Retinal pigment epithelial cell (primary cell): ENCODE measurements at regions not wholly inside any gene's neighbourhood (a gene's known extent, or its start where the extent isn't known, plus 50 kb on each side); places are given as distances from the start of the nearest gene placed in this dataset.

ENCODE experiments used
- DNase-seq: peaks from one replicate; pipeline ENCODE4 v3.0.0-alpha.2; 2010; ENCODE audit warnings: low read depth
- H3K4me3 ChIP-seq: 2 replicates; pipeline ENCODE4 v1.5.1; 2011; ENCODE audit warnings: mild to moderate bottlenecking, low read length, control low read depth, moderate library complexity
- TF ChIP-seq, protein P1 (sequence below): conservative IDR thresholded peaks from 2 replicates; pipeline ENCODE4 v1.5.1; 2011; ENCODE audit warnings: low read depth, low read length, control low read depth, inconsistent platforms

DNA sequence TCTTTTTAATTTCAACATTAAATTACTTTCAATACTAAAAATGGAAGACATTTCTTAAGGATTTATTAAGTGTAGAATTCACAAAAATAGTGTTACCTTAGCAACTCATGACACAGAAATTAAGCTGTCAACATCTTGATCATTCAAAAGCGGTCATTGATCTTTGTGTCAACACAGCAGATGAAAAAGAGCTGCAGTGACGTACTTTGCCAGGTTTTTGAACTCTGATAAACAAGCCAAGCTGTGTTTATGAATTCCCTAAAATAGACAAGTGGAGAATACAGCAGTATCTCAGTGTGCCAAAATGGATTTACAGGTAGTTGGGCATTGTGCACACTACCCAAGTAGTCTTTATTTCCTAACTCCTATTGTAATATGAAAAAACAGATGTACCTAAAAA is 1141.8 kb upstream of the PCDH7 start:
- no peak for DNase-seq
- no peak overlapping the region for H3K4me3 ChIP-seq
- TF ChIP-seq, protein P1, sequence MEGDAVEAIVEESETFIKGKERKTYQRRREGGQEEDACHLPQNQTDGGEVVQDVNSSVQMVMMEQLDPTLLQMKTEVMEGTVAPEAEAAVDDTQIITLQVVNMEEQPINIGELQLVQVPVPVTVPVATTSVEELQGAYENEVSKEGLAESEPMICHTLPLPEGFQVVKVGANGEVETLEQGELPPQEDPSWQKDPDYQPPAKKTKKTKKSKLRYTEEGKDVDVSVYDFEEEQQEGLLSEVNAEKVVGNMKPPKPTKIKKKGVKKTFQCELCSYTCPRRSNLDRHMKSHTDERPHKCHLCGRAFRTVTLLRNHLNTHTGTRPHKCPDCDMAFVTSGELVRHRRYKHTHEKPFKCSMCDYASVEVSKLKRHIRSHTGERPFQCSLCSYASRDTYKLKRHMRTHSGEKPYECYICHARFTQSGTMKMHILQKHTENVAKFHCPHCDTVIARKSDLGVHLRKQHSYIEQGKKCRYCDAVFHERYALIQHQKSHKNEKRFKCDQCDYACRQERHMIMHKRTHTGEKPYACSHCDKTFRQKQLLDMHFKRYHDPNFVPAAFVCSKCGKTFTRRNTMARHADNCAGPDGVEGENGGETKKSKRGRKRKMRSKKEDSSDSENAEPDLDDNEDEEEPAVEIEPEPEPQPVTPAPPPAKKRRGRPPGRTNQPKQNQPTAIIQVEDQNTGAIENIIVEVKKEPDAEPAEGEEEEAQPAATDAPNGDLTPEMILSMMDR, result no peak

DNA sequence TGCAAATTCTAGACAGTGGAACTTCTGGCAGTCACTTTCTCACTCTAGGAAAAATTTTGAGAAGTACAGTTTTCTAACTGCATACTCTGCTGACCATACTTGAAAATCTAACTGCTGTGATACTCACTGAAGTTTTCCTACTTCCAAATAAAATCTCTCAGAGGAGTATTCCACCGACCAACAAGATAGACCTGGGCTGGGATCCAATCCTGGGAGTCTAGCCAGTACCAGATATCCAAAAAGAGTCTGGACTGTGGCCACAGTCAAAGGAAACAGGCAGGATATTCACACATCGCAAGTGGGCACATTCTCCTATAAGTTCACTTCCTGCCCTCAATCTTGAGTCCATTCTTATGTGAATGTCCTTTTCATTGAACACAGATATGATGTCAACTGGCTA is 1138.7 kb upstream of the PCDH7 start:
- TF ChIP-seq, protein P1, result no peak
- DNase-seq, result no peak
- H3K4me3 ChIP-seq, result no peak overlapping the region

GRCh38 chr4:29588617-29589016 is 1131.6 kb upstream of the PCDH7 start:
- no peak for DNase-seq
- TF ChIP-seq, protein P1, result no peak
- no peak overlapping the region for H3K4me3 ChIP-seq

GRCh38 chr4:29596228-29596627 is 1123.9 kb upstream of the PCDH7 start:
- DNase-seq, result no peak
- no peak overlapping the region for H3K4me3 ChIP-seq
- TF ChIP-seq, protein P1, result no peak

DNA sequence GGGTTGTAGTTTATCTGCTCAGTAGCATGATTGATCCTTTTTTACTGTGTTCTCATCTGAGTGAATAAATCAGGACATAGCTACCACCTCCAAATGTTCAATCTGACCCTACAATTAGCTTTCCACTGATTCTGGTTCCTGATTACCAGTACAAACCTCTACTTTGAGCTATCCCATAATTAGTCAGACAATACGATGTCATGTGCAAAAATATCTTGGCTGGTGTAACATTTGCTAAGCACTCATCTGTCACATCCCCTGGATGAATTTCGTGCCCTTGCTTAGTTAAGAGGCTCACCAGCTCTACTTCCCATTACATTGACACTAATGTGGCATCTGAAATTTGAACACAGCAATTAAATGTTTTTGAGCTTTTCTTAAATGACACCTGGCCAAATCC is 1101.0 kb upstream of the PCDH7 start:
- no peak for DNase-seq
- TF ChIP-seq, protein P1, result no peak
- H3K4me3 ChIP-seq, result no peak overlapping the region

GRCh38 chr4:29632199-29632598 is 1088.0 kb upstream of the PCDH7 start:
- no peak overlapping the region for H3K4me3 ChIP-seq
- TF ChIP-seq, protein P1, result no peak
- no peak for DNase-seq

- TF ChIP-seq, protein P1, result no peak
Observed at GRCh38 chr4:29636961-29637360, 1083.2 kb upstream of the PCDH7 start.

More at GRCh38 chr4:29636961-29637360, 1083.2 kb upstream of the PCDH7 start:
- no peak for DNase-seq
- H3K4me3 ChIP-seq, result no peak overlapping the region
